Tibial nerve (tissue), 1 donor: ENCODE measurements at regions not wholly inside any gene's neighbourhood (a gene's known extent, or its start where the extent isn't known, plus 50 kb on each side); places are given as distances from the start of the nearest gene placed in this dataset. TPM values are rescaled to one million over a fixed set of nuclear protein-coding genes. Genes with fewer than 3 reads are reported as not detected.

Experiments
- small RNA-seq: library from RNA; depleted of rRNA; stranded (forward); fragments of <200 nt; gene quantifications from one replicate; pipeline ENCODE3, GENCODE V24; 2016

Small RNA genes in the stretch of these regions (small RNA-seq; reads per million reads assigned to genes)
- gene AC105424.1 (not detected), gene RF00156 (not detected), gene RN7SL205P (not detected), gene RNU6-224P (not detected)
